Activated CD4-positive, alpha-beta T cell treated with anti-CD3 and anti-CD28 coated beads, Interleukin-2, amount 50 U/mL, for 24 hours (primary cell): ENCODE measurements at regions not wholly inside any gene's neighbourhood (a gene's known extent, or its start where the extent isn't known, plus 50 kb on each side); places are given as distances from the start of the nearest gene placed in this dataset.
"Not testable (repeated sequence)": the region's sequence is repeated elsewhere in the genome, so short reads cannot be mapped to it uniquely, and the experiment has no call there.

Source experiments
- DNase-seq, 2 donors: peaks; one replicate each; pipeline ENCODE4 v3.0.0-alpha.2; 2020; ENCODE audit warnings: low read depth in 1 of 2, low spot score in 1 of 2

GRCh38 chr2:19104503-19104902 lies 253.9 kb downstream of the OSR1 start:
- no peak for DNase-seq

DNA sequence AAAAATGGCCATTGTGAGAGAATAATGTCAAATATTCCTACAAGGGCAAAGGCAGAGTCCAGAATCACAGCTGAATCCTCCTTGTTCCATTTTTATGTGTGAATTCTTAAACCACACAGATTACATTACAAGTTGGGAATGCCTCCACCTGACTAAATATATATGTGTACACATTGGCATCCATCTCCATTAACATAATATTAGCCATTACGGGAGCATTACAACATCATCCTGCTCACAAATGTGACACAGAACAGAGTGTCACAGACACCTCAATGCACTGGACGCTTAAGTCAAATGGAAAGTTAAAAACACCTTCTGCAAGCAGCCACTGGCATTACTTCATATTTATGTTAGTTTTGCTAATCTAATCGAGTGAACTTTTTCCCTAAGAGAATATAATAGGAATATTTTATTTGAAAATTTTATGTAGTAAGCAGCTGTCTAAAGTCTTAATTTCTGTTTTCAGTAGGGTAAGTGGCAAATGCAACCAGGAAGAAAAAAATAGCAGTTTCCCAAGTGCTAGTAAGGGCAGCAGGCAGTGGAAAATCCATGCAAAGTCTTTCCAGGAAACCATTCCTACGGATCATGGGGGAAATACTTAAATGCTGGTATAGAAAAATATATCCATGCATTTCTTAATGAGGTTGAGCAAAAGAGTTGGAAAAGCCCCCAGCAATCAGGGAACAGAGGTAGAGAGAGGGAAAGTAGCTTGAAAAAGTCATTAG lies 255.6 kb downstream of the OSR1 start:
- no peak for DNase-seq

DNA sequence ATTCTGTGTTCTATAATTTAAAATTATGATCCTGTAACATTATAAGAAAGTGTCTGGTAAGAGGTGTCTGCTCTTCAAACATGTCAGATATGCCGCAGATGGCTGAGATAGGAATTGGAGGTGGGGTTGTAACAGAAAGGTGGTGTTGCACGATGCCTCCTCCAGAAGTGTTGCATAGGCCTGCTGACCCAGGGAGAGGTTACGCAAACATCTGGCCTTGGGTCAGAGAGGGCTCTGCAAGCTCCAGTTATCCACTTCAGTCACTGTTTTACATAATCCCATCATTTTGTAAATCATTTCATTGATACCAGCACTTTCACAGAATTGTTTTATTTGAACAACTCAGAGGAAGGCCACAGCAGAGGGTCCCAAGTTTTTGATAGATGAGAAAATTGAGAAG lies 256.5 kb downstream of the OSR1 start:
- no peak for DNase-seq

DNA sequence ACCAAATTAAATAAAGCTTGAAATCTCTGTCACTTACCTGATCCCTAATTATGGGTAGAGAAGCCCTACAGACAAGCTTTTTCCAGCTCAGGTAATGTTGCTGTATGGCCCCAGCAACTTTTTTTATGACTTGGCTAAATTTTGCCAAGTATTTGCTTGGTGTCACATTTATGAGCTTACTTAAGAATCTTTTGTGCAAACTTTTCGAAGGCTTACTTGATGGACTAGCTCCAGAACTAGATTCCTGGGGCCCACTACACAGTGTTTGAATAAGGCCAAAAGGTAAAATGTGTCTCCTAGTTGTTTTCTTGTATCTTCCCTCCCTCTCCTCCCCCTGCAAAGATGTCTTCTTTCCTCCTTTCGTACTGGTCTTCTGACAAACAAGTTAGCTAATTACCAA lies 257.9 kb downstream of the OSR1 start:
- DNase-seq, result no peak

DNA sequence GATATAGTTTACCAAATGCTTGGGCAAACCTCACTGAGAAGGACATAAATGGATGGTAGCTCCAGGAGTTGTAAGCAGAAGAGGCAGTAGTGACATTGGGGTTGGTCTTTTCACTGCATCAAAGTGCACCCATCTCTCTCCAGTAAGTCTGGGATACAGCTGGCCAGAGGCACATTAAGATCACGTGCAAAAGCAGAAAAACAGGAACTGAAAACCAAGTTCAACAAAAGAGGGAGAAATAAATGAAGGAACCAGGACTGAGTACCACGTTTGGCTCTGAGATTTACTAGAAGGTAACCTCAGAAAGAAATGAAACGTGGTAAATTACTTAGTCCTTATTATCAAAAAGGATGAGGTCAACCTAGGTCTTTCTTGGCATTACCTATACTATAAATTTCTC lies 259.2 kb downstream of the OSR1 start:
- no peak for DNase-seq

- DNase-seq, result no peak
These were observed 259.8 kb downstream of the OSR1 start for GRCh38 chr2:19098467-19099160.

- not testable (repeated sequence) for DNase-seq
These were observed 268.9 kb downstream of the OSR1 start for GRCh38 chr2:19089476-19089875.

DNA sequence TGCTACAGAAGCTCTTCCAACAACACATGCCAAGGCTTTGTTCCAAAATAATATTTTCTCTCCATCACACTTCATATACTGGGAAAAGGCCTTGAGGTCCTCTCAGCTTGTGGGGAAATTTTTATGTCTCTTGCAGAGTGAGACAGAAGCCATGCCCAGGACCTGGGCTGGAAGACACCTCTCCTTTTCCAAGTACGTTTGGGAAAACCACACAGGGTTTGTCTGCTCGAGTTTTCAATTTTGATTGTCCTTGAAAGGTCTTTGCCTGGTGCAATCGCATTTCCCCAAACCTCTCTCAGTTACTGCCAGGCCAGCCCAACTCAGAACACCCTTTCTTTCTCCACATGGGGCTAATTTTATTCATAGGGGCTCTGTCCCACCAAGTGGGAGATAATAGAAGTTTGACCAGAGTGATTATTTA lies 272.2 kb downstream of the OSR1 start:
- no peak for DNase-seq

GRCh38 chr2:19078709-19079108 lies 279.7 kb downstream of the OSR1 start:
- no peak for DNase-seq

- DNase-seq, result no peak
These were observed 284.9 kb downstream of the OSR1 start for GRCh38 chr2:19073522-19073921.

DNA sequence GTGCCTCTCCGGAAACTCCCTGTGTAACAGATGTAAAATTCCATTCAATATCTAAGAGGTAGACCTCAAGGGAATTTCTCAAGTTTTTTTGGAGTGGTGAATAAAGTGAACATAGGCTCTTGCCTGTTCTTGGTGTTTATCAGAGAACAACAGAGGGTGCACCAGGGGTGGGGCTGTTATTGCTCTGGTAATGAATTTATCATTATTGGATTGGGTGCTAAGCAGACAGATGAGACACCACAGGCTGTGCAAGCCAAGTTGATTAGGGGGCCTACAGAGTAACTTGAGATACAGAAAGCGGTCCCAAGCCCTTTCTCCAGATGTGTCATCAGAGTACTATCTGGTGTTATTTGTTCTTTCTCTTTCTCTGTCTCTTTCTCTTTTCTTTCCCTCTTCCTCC lies 286.3 kb downstream of the OSR1 start:
- no peak for DNase-seq

- no peak for DNase-seq
These were observed 287.5 kb downstream of the OSR1 start for GRCh38 chr2:19070886-19071285.

DNA sequence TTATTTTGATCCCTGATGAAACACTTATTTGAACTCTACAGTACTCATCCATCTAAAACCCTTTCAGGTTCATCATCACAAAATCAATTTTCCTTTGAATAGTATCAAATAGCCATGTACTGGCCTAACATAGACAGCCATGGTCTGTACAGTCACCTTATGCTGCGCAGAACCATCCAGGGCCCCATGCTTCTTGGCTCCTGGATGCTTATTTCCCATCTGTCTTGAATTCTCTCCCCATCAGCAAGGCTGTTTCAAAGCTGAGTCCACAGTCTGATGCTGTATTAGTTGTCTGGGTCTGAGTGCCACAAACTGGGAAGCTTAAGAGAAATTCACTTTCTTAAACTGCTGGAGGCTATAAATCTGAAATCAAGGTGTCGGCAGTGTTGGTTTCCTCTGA lies 290.2 kb downstream of the OSR1 start:
- DNase-seq, result no peak

DNA sequence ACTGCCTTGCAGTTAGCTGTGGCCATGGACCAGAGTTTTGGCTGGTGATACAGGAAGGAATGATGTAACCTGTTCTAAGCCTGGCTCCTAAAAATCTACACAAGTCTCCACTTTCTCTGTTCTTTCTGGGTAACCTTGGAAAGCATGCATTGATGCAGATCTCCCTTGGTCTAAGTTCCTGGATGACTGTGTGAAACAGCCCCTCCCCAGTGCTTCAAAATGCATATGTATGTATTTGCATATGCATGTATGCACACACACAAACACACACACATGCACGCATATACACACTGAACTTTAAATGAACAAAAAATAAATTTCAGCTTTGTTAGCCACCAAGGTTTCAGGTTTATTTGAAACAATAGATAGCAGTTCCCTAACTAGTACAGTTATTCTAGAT lies 296.1 kb downstream of the OSR1 start:
- DNase-seq, result no peak

DNA sequence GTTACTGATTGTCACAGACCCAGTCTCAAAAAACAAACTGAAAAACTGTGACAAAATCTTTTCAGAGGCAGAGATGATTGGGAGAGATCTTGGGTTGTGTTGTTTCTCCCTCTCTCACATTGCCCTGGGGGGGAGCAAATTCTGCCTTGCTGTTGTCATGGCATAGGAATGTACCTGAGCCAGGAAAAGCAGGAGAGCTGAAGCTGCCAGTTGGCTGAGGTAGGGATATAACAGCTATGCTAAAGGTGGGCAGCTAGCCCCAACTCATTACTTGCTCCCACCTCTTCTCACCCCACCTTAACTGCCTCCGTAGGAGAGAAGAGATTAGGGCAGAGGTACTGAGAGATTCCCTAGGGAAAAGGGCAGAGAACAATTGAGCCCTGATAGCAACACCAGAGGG lies 299.3 kb downstream of the OSR1 start:
- DNase-seq, result no peak

DNA sequence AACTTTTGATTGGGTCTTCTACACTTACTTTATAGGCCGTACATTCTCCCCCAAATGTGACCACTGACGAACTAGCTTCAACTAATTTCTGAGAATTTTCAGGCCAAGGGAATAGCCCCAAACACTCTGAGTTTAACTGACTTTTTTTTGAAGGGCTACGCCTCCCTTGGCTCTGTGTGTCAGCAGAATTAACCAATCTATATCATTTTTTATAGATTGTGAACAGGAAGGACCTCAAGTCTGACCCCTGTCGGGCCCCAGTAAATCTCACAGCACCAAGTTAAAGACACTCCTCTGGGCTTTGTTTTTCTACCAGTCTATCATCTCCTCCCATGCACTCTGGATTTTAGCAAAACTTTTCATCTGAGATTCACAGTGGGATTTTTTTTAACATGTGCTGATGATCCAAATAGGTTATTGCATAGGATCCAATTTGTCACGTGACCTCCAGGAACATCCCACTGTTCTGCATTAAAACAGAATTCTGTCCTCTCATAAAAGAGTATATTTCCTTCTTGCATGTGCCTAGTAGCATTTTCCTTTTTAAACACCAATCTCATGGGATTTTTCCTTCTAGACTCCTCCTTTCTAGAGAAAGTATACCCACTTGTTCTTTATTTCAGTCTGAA lies 307.1 kb downstream of the OSR1 start:
- no peak for DNase-seq

DNA sequence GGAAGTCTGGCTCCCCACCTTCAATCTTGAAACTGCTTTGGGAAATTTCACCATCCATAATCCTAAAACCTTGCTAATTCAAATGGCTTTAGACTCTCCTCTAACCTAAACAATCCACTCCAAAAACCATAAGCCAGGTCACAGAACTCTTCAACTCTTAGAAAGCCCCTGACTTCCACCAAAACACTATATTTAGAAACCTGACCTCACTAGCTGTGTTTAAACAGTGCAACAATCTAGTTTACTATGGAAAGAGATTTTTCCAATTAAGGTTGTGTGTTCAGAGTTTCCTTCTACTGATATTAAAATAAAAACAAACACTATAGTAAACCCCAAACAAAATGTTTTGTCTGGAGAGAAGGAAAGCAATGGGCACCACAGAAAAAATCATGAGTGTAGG lies 308.1 kb downstream of the OSR1 start:
- no peak for DNase-seq

DNA sequence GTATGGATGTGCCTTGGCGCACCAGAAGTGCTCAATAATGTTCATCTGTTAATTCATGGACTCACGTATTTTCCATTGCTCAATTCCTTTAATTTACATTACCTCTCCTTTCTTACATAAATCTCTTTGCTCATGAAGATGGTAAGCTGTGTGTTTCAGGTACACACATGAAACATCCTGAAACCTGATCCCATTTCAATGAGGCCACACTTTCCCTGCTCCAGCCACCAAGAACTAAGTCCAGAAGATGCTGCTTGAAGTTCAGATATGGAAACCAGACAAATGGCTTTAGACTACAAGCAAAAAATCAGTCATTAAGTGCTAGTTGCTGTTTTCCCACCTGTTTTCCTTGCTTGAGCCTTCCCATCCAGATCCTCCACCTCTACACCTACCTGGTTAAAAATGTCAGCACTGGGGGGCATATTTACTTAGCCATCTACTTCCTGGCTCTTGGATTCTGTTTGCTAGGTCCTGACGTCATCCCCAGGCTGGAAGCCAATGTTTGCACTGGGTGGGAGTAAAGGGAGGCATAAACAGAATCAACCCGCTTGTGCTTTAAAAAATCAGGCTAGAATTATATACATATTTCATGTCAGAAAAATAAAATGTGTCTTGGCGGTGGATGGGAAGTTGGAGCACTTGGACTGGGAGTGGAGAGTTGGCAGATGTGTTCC lies 309.7 kb downstream of the OSR1 start:
- no peak for DNase-seq

DNA sequence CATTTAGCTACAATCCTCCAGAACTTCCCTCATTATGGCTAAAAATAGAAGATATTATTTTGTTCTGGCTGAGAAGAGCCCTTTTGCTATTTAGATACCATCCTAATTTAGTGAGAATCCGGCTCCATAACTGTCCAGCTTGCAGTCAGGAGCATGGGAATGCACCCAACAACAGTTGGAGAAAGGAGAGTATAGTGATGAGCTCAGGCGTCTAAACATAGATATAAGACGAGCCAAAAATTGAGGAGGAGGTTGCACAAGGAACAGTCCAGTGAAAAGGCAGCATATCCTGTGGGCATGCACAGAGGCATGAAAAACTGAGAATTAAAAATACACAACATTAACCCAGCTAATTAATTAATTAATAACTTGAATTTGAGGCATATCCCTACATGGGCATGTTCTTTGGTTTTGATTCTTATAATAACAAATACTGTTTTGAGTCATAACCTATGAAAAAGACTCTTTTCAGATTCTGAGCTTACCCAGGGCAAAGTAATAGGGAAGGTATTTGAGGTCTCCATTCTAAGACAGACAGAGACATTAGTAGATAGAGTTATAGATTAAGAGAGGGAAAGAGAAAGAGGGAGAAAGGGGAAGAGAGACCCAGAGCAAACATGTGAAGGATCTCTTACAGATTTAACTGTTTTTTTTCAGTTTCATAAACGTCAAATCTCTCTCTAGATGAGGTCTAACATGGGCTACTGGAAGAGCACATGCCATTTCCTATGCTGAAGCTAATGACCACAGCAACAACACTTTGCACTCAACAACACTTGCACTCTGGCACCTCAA lies 311.2 kb downstream of the OSR1 start:
- DNase-seq, result no peak

GRCh38 chr2:19045151-19045550 lies 313.3 kb downstream of the OSR1 start:
- no peak for DNase-seq

DNA sequence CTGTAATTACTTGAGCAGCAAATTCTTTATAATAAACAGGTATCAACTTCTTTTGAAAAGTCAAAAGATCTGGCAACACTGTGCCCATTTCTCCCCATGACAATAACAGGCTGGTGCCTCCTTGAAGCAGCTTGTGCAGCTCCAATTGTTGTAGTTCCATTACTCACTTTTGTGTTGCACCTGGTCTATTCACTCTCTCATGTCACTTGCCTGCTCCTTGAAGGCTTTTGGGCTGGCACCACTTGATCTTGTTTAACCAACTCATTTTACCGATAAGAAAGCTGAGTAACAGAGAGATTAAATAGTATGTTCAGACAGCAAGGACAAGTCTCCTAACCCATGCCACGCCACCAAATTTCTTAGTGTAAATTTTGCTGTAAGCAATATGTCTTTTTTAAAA lies 314.5 kb downstream of the OSR1 start:
- no peak for DNase-seq
